A204.1 (cell line): ENCODE measurements at regions not wholly inside any gene's neighbourhood (a gene's known extent, or its start where the extent isn't known, plus 50 kb on each side); places are given as distances from the start of the nearest gene placed in this dataset.

ENCODE experiments used
- FAIRE-seq: peaks from 2 replicates; lab custom pipeline; 2012; peaks lifted over from hg19 to GRCh38; lab: Jason Lieb, UNC

- no peak for FAIRE-seq
These were observed 60.7 kb upstream of the NFKB1 start for GRCh38 chr4:102440498-102440897.

GRCh38 chr4:102441978-102442911 lies 58.9 kb upstream of the NFKB1 start:
- no peak for FAIRE-seq

- no peak for FAIRE-seq
These were observed 56.4 kb upstream of the NFKB1 start for GRCh38 chr4:102444752-102445151.

GRCh38 chr4:102445213-102445612 lies 55.9 kb upstream of the NFKB1 start:
- no peak for FAIRE-seq

- no peak for FAIRE-seq
These were observed 53.7 kb upstream of the NFKB1 start for GRCh38 chr4:102447413-102447812.

GRCh38 chr4:102449751-102450352 lies 51.3 kb upstream of the NFKB1 start:
- peak; percentile 89 for FAIRE-seq

- FAIRE-seq, result no peak
These were observed 49.9 kb upstream of the NFKB1 start for GRCh38 chr4:102451266-102451665.
